ENCODE measurements at regions not wholly inside any gene's neighbourhood (a gene's known extent, or its start where the extent isn't known, plus 50 kb on each side); places are given as distances from the start of the nearest gene placed in this dataset.
"Not testable (repeated sequence)": the region's sequence is repeated elsewhere in the genome, so short reads cannot be mapped to it uniquely, and the experiment has no call there.

DNA sequence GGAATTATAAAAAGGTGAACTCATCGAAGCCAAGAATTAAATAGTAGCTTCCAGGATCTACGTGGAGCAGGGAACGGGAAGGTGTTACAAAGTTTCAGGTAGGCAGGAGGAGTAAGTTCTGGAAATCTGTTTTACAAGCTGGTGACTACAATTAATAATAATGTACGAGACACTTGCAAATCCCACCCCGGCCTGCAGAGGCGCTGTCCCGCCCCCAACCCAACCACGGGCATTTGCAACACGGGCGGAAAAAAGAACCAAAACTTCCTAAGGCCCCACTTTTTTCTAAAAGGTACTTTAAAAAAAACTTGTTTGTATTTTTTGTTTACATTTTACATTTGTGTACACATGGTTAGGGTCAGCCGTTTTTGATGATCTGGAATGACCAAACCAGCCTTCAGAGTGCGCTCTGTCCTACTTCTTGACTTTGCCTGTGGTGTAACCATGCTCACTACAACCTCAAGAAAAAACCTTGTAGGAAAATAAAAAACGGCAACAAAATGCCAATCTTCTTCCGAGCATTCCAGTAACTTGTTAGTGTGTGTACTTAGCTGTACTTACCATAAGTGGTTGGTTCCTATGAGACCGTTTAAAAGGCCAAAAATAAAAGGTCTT, 449.6 kb upstream of the B3GAT1 start:
- Histone ChIP-seq H3K27me3 (ENCODE audit: control insufficient read depth, insufficient read depth, low read length) (no peaks in the 10 kb centered on the region), H3K36me3 (ENCODE audit: control insufficient read depth, insufficient read depth, low read length) (no peaks in the 10 kb centered on the region), H3K4me3 (ENCODE audit: low read depth, low read length) (no peak overlapping the region)
- FAIRE-seq (no peak), DNase-seq (ENCODE audit: low read depth) (no peak)
- TF ChIP-seq, protein P1, sequence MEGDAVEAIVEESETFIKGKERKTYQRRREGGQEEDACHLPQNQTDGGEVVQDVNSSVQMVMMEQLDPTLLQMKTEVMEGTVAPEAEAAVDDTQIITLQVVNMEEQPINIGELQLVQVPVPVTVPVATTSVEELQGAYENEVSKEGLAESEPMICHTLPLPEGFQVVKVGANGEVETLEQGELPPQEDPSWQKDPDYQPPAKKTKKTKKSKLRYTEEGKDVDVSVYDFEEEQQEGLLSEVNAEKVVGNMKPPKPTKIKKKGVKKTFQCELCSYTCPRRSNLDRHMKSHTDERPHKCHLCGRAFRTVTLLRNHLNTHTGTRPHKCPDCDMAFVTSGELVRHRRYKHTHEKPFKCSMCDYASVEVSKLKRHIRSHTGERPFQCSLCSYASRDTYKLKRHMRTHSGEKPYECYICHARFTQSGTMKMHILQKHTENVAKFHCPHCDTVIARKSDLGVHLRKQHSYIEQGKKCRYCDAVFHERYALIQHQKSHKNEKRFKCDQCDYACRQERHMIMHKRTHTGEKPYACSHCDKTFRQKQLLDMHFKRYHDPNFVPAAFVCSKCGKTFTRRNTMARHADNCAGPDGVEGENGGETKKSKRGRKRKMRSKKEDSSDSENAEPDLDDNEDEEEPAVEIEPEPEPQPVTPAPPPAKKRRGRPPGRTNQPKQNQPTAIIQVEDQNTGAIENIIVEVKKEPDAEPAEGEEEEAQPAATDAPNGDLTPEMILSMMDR (IDR thresholded peaks at IDR 0.05; ENCODE audit: insufficient read depth, low read length, severe bottlenecking), result no peak

DNA sequence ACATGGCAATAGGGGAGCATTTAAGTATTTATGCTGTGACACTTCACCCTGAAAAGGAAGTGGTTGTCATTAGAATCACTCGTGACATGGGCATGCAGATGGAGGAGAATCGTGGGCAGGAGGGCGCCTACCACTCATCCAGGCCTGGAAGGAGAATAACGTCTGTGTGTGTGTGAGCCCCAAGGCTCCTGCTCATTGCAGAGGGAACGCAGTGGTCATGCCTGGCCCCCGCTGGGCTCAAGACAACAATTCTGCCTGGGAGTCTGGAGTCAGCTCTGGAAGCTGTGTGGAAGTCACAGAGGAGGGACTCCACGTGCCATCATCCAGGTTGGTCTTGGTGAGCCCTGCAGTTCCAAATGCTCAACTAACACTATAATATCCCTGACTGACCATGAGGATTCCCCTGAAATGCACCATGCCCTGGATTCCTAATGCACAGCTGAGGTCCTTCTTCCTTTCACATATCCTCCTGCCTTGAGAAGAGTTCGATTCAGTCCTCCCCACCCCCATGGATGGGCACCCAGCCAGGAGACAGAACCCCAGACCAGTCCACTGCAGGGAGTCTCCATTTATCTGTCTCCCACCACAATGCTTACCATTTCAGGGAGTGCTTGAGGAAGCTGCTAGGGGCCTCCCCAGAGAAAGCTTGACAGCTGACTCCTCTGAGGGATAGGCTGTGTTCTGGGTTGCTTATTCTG, 446.9 kb upstream of the B3GAT1 start:
- no peak for DNase-seq (ENCODE audit: low read depth)
- Histone ChIP-seq H3K27me3 (ENCODE audit: control insufficient read depth, insufficient read depth, low read length) (no peaks in the 10 kb centered on the region), H3K36me3 (ENCODE audit: control insufficient read depth, insufficient read depth, low read length) (no peaks in the 10 kb centered on the region), H3K4me3 (ENCODE audit: low read depth, low read length) (no peak overlapping the region)
- no peak for FAIRE-seq
- TF ChIP-seq, protein P1 (IDR thresholded peaks at IDR 0.05; ENCODE audit: insufficient read depth, low read length, severe bottlenecking), result no peak

GRCh38 chr11:134857035-134857434, 445.0 kb upstream of the B3GAT1 start:
- Histone ChIP-seq H3K4me3 (ENCODE audit: low read depth, low read length) (no peak overlapping the region), H3K36me3 (ENCODE audit: control insufficient read depth, insufficient read depth, low read length) (no peaks in the 10 kb centered on the region), H3K27me3 (ENCODE audit: control insufficient read depth, insufficient read depth, low read length) (no peaks in the 10 kb centered on the region)
- DNase-seq (ENCODE audit: low read depth) (no peak), FAIRE-seq (no peak)
- TF ChIP-seq, protein P1 (IDR thresholded peaks at IDR 0.05; ENCODE audit: insufficient read depth, low read length, severe bottlenecking), result no peak

DNA sequence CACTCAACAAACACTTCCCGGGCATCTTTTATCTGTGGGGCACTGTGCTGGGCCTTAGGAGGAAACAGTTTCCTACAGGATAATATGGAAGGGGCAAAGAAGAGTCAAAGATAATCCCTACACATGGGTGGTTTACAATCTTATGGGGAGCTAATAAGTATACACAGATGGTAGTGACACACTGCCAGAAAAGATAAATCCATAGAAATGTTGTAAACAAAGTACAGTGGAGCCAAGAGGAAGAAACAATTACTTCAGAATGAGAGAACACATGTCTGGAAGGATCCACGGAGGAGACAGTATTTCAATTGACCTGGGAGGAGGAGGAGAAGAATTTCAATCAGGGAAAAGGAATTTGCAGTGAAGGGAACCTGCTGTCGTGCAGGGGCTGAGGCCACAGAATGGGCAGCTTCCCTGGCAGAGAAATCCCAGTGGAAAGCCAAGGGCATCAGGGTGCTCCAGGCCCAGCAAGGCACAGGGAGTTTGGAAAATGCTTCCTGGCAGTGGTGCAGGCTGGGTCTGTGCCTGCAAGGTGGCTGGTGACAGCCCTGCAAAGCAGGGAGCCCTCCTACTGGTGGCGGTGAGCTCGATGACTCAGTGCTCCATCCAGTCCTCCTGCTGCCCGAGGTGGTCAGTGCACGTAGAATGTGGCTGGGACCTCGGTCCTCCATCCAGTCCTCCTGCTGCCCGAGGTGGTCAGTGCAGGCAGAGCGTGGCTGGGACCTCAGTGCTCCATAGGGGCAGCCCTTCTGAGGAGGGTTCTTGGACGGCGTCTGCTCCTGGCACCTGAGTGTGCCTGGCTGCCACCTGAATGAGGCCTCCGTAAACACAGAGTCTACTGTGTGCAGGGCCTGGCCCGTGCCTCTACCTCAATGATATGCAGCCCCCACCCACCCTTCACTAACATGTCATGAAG, 444.3 kb upstream of the B3GAT1 start:
- Histone ChIP-seq H3K4me3 (ENCODE audit: low read depth, low read length) (no peak overlapping the region), H3K27me3 (ENCODE audit: control insufficient read depth, insufficient read depth, low read length) (no peaks in the 10 kb centered on the region), H3K36me3 (ENCODE audit: control insufficient read depth, insufficient read depth, low read length) (no peaks in the 10 kb centered on the region)
- FAIRE-seq, result no peak
- no peak for DNase-seq (ENCODE audit: low read depth)
- TF ChIP-seq, protein P1 (IDR thresholded peaks at IDR 0.05; ENCODE audit: insufficient read depth, low read length, severe bottlenecking), result no peak

DNA sequence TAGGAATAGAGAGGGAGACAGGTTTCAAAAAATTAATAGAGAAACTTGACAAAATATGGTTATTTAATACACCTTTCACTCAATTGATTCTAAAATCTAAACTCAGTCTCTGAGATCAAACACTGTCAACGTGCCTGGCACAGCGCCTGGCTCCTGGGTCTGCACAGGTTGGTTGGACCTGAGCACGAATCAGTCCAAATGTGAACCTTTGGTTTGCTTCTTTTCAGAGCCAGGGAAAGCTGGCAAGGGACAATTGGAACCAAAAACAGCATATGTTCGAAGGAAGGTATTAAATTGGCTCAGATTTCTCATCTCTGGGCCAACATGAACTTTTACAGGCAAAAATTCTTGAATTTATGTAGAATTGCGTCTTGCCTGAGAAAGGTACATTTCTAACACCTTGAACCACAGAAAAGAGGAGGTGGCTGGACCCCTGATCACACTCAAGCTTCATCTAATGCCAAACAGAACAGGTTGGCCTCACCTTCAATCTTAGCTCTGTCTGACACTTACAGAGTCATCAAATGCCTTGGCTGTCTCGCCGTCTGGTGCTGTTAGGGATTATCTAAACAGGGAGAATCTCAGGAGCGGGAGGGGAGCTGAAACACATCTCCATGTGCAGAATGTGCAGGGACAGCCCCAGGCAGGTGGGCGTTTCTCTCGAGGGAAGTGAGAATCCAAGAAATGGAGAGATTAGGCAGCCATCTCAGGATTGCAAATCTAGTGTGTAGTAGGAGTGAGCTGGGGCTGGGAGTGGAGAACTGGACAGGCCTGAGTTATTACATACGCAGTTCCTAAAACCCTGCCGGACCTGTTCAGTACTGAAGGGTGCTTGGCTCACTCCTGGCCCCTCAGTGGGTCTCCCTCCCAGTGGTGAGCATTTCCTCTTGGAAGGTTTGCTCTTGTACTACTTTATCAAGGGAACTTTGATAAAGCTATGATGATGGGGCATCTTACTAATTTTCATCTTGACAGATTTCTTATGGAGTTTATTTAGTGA, 442.2 kb upstream of the B3GAT1 start:
- FAIRE-seq (no peak), DNase-seq (ENCODE audit: low read depth) (no peak)
- Histone ChIP-seq H3K27me3 (ENCODE audit: control insufficient read depth, insufficient read depth, low read length) (no peaks in the 10 kb centered on the region), H3K36me3 (ENCODE audit: control insufficient read depth, insufficient read depth, low read length) (no peaks in the 10 kb centered on the region), H3K4me3 (ENCODE audit: low read depth, low read length) (no peak overlapping the region)
- TF ChIP-seq, protein P1 (IDR thresholded peaks at IDR 0.05; ENCODE audit: insufficient read depth, low read length, severe bottlenecking), result no peak

GRCh38 chr11:134851503-134852224, 439.6 kb upstream of the B3GAT1 start:
- H3K36me3 ChIP-seq (ENCODE audit: control insufficient read depth, insufficient read depth, low read length); H3K27me3 ChIP-seq (ENCODE audit: control insufficient read depth, insufficient read depth, low read length); FAIRE-seq; H3K4me3 ChIP-seq (ENCODE audit: low read depth, low read length): not testable (repeated sequence)
- peak; percentile 0 for DNase-seq (ENCODE audit: low read depth)

Measured in bronchial epithelial cell (primary cell).